ENCODE measurements at regions not wholly inside any gene's neighbourhood (a gene's known extent, or its start where the extent isn't known, plus 50 kb on each side); places are given as distances from the start of the nearest gene placed in this dataset.

DNA sequence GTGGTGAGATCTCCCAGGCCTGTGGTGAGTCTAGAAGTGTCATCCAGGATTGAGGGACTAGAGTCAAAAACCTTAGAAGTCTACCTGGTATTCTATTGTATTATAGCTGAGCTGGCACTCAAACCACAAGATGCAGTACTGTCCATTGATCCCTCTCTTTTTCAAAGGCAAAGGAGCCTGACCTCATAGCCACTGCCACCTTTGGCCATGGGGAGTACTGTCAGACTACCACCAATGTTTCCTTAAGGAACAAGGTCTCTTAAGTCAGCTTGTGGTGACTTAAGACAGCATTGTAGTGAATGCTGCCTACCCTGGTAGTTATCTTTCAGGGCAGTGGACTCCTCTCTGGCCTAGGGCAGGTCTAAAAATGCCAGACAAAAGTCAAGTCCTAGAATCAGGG lies 878.0 kb upstream of the MDGA2 start:
- no peak for DNase-seq

DNA sequence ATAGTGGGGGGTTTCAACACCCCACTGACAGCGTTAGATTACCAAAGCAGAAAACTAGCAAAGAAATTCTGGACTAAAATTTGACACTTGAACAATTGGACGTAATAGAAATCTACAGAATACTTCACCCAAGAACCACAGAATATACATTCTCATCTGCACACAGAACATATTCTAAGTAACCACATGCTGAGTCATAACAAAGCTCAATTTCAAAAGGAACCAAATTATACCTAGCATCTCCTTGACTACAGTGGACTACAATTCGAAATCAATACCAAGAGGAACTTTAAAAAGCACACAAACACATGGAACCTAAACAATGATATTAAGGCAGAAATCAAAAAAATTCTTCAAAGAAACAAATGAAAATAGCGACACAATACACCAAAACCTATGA lies 871.6 kb upstream of the MDGA2 start:
- no peak for DNase-seq

DNA sequence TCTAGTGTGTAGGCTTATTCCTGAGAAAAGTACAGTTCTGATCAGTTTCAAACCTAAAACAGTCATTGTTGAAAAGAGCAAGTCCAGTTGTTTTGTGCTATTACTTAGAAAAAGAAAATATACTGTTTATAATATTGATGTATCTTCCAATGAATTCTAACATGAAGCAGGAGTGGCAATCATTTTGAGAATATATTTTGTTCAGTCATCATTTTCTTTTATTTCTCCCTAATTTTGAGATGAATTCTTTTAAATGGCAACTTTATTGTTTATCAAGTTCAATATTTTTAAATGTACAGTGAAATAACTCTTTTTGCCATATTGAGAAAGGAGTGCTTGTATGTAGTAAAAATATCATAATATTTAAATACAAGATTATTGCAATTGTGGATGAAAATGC lies 862.2 kb upstream of the MDGA2 start:
- DNase-seq = no peak

DNA sequence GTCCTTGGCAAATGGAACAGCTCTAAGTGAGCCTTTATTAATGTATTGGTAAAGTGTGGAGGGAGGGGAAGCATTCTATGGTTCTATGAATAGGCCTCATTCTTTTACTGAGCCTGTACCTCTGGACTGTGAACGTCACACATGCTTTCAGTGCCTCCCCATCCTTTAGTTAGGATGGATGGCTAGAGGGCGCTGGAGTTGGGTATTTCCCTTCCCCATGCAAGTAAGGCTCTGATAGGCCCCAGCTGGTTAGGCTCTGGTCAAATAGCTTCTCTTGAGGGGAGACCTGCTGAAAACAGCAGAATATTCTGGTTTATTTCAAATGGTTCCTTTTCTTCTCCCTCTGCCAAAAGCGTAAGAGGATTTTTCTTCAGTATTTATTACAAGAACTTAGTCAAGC lies 860.9 kb upstream of the MDGA2 start:
- no peak for DNase-seq

DNA sequence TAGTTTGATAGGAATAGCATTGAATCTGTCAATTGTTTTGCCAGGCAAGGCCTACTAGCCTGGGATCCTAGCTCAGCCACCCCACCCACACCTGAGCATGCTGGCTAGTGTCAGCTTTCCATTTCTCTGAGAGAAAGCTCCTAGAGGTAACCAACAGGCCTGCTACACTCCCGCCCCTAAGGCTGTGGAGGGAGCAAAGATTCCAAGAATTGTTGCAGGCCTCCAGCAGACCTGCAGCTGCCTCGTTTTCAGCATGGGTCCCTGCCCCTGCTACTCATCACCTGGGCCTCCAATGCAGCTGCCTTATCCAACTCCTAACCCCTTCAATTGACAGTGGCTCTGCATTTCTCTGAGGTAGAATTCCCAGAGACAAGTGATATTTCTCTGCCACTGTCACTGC lies 852.4 kb upstream of the MDGA2 start:
- no peak for DNase-seq

DNA sequence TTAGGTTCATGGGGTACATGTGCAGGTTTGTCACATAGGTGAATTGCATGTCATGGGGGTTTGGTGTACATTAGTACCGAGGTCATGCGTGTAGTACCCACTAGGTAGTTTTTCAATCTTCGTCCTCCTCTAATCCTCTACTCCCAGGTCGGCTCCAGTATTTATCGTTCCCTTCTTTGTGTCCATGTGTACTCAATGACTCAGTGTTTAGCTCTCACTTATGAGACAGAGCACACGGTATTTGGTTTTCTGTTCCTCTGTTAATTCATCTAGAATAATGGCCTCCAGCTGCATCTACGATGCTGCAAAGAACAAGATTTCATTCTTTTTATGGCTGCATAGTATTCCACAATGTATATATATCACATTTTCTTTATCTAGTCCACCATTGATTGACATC lies 850.9 kb upstream of the MDGA2 start:
- no peak for DNase-seq

DNA sequence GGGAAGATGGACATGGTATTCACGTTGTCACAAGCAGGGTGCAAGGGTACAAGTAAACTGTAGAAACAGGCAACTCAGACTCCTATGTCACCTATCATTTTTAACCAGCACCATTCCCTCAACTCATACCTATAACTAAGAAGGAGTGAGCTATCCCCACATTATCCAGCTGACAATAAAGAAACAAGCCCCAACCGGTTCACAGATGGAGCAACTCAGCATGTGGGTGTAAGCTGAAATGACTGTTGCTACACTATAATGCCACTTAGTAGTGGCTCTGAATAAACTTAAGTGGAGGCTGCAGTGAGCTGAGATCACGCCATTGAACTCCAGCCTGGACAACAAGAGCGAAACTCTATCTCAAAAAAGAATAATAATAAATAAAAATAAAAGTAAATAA lies 829.5 kb upstream of the MDGA2 start:
- no peak for DNase-seq

DNA sequence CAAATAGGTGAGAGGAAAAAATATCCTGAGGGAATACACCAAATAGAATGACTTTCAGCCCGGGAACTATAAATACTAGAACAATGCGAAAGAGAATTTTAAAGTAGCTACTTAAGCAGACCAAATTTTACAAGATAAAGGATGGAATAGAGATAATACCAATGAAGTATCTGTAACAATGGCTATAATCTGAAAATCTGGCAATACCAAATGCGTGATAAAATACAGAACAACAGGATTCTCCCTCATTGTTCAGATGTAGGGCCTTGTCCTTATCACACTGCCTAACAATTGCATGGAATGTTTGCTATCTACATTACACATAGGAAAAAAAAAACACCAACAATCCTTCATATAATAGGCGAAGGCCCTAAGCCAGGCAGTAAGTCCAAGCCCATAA lies 815.4 kb upstream of the MDGA2 start:
- DNase-seq = no peak

DNA sequence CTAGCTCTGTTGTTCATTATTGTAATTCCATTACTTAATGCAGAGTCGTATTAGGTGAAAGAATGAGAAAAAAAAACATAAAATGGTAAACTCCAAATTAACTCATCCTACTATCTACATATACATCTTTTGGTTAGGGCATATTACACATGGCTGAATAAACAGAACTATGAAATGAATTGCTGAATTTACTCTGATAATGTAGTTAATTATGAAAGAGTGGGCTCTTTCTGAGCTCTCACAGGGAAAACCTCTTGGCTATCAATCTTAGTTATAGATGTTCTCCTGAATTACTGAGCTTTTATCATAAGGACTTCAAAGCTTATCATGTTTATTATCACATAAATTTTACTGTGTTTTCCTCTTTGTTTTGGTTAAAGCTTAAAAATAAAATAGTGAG lies 798.5 kb upstream of the MDGA2 start:
- DNase-seq = no peak

DNA sequence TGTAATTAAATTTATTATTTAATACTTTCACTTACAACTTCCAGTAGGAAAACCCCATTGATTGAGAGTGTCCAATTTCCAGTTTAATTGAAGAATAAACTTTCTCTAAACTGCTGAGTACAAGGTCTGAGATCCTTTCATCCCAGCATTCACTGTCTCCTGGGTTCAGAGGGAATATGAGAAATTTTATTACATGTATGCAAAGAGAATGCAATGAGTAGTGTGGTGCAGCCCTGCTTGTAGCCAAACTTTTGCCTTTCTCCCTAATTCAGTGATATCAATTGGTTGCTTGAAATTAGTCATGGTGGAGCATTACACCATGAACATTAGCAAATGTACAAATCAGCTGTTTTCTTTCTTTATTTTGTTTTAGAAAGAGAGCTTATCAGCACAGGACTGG lies 780.6 kb upstream of the MDGA2 start:
- no peak for DNase-seq

DNA sequence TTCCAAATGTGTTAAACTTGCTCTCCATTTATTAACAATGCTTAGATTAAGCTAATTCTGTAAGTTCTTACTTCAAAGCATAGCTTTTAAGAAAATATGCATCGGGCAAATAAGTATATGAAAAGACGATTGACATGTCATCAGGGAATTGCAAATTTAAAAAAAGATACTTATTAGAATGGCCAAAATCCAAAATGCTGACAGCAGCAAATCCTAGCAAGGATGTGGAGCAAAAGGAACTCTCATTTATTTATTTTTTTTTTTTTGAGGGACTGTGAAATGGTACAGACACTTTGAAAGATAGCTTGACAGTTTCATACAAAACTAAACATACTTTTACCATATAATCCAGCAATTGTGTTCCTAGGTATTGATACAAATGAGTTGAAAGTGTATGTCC lies 779.5 kb upstream of the MDGA2 start:
- DNase-seq = no peak

DNA sequence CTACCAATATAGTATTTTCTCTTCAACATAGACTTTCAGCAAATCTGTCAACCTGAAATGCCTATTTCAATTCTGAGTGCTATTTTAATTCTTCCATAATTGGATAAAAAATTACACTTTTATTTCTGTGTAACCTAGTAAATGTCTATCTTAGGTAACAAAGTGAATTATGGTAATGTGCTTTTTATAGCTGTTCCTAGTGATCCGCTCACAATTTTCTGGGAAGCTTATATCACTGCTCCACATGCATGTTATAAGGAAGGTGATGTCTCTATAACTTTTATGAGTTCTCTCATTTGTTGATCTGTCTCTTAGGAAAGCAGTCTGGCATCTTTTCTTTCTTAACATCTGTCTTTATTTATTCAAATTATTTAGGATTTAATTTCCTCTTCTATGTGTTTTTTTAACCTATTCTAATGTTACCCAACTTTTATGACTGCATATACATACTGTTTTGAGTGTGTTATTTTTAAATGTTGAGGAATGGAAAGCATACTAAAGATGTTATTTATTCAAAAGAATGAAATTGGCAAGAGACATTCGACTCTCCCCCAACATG lies 777.1 kb upstream of the MDGA2 start:
- DNase-seq = no peak

DNA sequence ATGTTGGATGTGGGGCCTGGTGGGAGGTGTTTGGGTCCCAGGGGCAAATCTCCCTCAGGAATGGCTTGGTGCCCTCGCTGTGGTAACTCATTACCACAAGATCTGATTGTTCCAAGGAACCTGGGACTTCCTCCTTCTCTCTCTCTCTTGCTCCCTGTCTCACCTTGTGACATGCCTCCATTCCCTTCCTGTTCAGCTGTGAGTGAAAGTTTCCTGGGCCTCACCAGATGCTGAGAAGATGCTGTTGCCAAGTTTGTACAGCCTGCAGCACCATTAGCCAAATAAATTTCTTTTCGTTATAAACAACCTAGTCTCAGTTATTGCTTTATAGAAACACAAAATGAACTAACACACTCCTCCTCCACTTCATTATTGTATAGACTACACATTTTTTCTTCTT lies 759.8 kb upstream of the MDGA2 start:
- DNase-seq = no peak

DNA sequence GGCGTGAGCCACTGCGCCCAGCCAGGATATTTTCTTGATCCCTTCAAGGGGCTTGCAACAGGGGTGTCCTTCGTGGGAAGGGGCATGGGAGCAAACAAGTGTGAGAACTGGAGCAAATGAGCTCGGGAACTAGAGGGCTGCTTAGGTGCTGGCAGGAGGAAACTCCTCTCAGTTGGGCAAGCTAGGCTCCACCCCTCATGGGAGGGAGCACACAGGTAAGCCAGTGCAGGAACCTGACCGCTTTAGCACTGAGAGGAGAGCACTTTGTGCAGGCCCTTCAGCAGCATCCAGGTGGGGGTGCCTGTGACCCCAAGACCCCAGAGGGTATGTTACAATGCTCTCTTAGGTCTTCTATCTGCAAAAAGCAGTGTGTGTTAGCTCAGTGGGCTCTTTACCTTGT lies 755.4 kb upstream of the MDGA2 start:
- DNase-seq = no peak

DNA sequence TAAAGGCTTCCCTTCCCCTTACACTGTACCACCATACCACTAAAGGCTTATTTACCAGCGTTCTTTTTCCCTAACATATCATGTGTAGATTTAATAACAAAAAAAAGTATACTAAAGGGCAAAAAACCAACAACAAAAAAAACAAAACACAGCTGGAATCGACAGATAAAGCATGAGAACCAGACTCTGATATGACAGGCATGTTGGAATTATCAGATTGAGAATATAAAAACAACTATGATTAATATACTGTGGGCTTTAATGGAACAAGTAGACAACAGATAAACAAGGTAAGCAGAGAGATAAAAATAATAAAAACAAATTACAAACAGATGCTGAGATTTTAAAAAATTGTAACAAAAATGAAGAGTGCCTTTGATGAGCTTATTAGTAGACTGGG lies 754.1 kb upstream of the MDGA2 start:
- no peak for DNase-seq

DNA sequence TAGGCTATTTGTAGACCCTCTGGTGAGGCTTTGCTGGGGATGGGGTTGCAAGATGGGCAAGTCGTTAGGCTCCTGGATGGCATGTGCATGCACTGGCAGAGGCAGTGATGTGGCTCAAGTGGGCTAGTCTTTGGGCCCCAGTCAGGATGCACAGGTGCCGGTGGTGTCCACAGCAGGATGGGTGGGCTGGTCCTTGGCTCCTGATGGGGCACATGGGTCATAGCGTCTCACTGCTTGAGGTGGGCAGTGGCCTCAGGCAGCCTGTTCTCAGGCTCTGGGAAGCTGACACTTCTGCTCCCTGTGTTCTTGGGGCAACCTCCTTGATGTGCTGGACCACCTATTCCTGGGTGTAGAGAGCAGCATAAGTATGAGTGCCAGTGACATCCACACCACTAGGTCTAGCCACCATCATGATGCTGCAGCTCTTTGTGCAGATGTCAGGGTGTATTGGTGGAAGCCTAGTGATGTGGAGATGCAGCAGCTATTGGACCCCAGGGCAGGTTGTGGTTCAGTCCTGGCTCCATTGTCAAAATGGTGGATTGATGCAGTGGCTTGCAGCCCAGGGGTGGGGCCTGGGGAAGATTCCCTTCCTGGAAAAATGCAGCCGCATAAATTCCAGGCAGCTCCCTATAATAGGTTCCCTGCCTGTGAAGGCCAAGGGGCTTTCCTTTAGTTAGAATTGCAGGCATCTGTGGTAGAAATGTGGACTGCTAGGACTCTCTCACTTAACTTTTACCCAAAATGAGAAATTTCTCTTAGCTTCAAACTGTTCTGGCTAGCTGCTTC lies 742.5 kb upstream of the MDGA2 start:
- no peak for DNase-seq

DNA sequence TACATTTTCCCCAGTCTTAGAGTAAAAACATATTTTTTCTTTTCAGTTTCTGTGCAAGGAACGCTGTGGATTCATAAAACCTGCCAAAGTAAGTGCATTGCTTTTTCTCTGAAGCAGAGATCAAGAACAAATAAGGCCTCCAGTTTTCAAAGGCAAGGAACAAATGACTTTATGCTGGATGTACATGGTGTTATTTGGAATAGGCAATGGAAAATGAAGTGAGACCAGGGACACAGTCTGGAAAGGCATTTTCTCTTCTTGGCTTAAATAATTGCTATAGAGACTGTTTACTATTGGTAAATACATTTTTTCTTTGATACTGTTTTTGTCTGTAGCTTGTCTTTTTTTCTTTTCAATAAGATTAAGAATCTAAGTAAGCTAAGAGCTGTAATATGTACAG lies 725.9 kb upstream of the MDGA2 start:
- no peak for DNase-seq

DNA sequence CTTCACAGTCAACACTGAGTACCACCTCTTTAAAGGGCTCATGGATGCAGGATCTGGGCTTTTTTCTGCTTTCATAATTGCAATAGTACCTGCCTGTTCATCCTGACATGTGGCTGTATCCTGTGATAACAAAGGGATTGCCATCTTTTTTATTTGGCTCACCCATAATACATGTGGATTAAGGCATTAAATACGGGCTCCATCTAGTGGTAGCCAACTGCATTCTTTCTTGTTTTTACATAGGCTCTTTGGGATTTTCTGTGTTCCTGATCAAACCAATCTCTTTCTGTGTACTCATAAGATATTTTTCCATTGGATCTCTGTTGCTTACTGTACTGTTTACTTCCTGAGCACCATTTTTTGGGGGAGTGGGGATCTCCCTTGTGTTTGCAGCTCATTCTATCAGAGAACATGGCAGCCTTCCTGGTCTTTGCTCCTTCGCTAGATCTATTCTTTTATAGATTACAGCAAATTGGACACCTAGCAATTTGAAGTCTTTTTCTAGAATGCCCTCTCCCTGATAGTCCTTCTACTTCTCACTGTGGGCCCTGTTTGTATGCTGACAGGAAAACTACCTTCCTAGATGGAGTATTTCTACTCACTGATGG lies 723.4 kb upstream of the MDGA2 start:
- DNase-seq = peak; percentile 18

DNA sequence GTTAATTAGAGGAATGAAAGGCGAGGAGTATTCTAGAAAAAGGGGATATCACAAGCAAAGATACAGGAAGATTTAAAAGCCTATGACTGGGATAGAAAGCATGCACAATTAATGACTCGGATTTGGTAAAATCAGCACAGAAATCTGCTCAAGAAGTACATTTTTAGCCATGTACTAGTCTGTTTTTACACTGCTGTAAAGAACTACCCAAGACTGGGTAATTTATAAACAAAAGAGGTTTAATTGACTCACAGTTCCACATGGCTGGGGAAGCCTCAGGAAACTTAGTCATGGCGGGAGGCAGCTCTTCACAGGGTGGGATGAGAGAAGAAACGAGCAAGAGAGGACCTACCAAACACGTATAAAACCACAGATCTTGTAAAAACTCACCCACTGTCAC lies 716.3 kb upstream of the MDGA2 start:
- no peak for DNase-seq

DNA sequence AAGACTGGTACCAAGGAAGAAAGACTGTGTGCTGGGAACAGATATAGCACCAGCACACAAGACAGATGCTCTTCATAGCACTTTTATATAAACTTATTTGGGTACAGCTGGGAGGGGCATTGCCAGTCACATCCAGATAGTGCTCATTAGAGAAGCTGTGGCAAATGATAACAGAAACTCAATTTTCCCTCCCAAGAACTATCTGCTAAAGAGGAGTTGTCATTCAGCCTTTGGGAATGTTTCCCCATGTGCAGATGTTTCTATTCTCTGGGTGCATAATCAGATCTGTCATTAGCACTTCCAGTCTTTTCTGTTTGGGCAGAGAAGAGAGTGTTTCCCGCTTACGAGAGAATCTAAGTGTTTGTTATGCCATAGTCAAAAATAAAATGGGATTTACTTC lies 714.9 kb upstream of the MDGA2 start:
- no peak for DNase-seq

DNA sequence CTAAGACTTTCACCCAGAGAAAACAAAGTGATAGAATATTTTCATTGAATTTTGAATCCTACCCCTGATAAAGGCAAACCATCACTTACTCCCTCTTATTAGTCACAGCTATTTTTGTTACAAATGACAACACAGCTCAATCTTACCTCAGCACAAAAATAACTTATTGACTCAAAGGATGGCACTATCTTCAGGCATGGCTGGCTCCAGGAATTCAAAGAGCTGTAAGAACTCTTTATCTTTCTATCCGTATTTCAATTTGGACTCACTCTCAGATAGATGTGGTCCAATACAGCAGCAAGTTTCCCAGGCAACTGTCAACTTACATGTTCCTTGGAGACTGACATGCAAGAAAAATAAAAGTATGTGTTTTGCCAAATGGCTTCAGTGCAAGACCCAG lies 709.4 kb upstream of the MDGA2 start:
- DNase-seq = no peak

DNA sequence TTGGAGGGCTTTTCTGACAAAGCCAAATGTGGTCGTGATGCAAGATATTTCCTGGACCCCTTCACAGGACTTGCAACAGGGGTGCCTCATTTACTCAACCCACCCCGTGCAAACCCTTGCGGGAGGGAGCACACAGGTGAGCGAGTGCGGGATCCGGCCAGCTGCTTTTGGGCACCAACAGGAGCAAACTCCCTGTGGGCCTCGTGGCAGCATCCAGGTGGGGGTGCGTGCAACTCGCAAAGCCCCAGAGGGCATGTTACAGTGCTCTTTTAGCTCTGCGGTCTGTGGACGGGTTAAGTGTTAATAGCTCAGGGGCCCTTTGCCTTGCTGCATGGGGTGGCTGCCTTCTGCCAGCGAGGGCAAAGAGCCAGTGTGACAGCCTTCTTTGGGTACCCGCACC lies 707.6 kb upstream of the MDGA2 start:
- no peak for DNase-seq

DNA sequence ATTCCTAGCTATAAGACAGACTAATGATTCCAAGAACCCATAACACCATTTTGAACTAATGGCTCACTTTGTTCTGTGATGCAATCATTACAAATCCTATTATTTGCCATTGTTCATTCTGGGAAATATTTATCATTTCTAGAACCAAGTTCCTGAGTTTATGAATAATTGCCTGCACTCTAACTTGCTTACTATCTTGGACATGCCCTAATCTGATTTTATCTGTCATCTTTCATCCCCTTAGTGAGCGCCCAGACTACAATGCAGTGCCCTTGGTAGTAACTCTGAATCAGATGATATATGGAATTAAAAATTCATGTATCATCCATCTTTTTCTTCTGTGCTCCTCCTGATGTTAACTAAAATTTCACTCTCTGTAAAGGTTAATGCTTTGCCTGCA lies 703.1 kb upstream of the MDGA2 start:
- no peak for DNase-seq

DNA sequence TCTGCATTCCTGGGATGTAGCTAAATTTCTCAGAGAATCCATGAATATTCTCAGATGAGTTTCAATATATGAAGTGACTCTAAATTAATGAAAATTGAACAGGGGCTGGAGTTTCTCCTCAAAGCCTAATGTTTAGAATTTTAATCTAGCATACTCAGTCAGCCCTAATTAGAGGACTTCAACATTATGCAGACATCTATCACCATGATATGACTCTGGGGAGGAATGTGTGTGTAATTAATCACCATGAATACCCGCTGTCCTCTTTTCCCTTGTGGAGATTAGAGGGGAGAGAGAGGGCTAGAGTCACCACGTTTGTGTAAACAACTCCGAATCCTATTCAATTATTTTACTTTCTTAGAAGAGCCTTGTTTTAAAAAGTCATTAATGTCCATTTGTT lies 698.6 kb upstream of the MDGA2 start:
- DNase-seq = no peak

DNA sequence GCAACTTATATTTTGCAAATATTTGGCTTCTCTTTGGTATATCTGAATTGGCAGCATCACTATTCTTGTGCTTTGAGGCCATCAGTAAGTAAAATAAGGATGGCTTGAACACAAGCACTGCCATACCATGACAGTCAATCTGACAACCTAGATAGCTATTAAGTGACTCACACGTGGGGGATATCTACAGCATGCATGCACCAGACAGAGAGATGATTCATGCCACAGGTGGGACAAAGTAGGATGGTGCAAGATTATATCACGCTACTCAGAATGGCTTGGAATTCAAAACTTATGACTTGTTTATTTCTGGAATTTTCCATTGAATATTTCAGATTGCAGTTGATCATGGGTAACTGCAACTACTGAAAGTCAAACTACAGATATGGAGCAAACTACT lies 675.6 kb upstream of the MDGA2 start:
- no peak for DNase-seq

Measured in DMS153 (cell line).